Breast epithelium (tissue), 3 donors: ENCODE measurements at regions not wholly inside any gene's neighbourhood (a gene's known extent, or its start where the extent isn't known, plus 50 kb on each side); places are given as distances from the start of the nearest gene placed in this dataset.

ENCODE experiments used
- POLR2A ChIP-seq: fragments of 450-650 bp; IDR thresholded peaks from one replicate; pipeline ENCODE4 v1.6.1; 2016; ENCODE audit warnings: antibody characterized with exemption, mild to moderate bottlenecking, moderate library complexity
- TF ChIP-seq, protein P1 (sequence below), 3 donors: fragments of 450-650 bp; IDR thresholded peaks; one replicate each; pipeline ENCODE4 v1.5.1; 2016 to 2017; ENCODE audit warnings: antibody characterized with exemption in 3 of 3, mild to moderate bottlenecking in 3 of 3, moderate library complexity in 3 of 3

DNA sequence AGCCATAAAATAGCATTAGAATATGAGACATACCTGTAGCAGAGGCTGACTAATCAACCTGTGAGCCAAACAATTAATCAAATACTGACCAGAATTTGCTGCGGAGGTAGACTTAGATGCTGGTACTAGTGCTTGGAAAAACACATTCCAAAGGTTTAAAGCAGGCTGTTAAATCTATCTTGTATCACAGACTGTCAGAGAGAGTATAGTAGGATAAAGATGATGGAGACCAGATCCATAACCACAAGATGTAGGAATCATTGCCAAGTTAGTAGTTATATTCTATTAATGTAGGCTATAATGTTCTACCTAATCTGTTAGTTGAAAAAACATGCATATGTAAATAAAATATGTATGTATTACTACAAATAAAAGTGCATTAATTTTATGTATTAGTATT lies 726.2 kb downstream of the SLC6A15 start:
- TF ChIP-seq POLR2A: no peak
- TF ChIP-seq, protein P1, sequence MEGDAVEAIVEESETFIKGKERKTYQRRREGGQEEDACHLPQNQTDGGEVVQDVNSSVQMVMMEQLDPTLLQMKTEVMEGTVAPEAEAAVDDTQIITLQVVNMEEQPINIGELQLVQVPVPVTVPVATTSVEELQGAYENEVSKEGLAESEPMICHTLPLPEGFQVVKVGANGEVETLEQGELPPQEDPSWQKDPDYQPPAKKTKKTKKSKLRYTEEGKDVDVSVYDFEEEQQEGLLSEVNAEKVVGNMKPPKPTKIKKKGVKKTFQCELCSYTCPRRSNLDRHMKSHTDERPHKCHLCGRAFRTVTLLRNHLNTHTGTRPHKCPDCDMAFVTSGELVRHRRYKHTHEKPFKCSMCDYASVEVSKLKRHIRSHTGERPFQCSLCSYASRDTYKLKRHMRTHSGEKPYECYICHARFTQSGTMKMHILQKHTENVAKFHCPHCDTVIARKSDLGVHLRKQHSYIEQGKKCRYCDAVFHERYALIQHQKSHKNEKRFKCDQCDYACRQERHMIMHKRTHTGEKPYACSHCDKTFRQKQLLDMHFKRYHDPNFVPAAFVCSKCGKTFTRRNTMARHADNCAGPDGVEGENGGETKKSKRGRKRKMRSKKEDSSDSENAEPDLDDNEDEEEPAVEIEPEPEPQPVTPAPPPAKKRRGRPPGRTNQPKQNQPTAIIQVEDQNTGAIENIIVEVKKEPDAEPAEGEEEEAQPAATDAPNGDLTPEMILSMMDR (IDR thresholded peaks at IDR 0.05): no peak
